ENCODE measurements at regions not wholly inside any gene's neighbourhood (a gene's known extent, or its start where the extent isn't known, plus 50 kb on each side); places are given as distances from the start of the nearest gene placed in this dataset.

DNA sequence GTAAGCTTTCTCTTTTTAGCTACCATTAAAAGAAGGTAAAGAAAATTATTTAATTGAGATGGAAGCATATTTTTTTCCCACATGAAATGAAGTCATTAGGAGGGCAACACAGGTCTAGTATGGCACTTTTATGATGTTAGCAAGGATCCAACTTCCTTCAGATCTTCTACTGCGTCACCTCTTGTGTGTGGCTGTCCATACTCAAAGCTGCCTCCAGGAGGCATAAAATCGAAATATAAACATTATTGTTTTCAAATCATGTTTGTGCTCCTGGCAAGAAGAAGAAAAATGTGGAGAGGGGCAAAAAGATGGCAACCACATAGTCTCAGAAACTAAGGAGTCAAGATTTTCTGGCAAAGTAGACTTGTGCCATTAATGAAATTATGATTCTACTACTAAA is 791.7 kb upstream of the EPHA6 start:
- no peak for DNase-seq

GRCh38 chr3:96027718-96028117 is 786.7 kb upstream of the EPHA6 start:
- DNase-seq = no peak

GRCh38 chr3:96039632-96040031 is 774.8 kb upstream of the EPHA6 start:
- no peak for DNase-seq

DNA sequence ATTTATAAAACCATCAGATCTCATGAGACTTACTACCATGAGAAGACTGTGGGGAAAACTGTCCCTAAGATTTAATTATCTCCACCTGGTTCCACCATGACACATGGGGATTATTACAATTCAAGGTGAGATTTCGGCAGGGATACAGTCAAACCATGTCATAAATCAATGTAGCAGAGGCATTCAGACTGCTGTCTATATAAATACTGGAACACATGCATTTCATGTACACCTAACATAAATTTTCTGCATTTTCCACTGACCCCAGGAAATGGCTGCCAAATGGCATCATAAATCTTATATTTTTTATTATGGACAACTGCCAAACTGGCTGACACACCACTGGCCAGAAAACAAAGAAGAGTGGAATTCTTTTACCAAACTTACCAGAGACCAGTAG is 755.1 kb upstream of the EPHA6 start:
- DNase-seq = no peak

GRCh38 chr3:96069065-96069464 is 745.3 kb upstream of the EPHA6 start:
- no peak for DNase-seq

DNA sequence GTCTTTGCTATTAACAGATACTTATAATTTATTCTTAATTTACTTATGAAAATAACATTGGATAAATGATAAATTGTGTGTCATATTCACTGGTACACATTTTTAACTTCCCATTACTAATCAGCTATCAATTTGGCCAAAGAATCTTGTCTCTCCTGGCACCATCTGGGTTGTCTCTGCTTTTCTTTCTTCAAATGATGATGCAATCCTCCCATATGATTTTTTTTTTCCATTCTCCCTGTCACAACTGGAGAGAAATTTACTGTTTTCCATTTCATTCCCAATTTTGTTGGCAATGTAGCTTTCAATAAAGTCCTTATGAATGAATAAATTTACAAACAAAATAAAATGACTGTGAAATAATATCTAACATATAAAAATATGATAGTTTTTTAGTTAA is 743.7 kb upstream of the EPHA6 start:
- DNase-seq = no peak

GRCh38 chr3:96071097-96071496 is 743.3 kb upstream of the EPHA6 start:
- DNase-seq = no peak

GRCh38 chr3:96072226-96072625 is 742.2 kb upstream of the EPHA6 start:
- no peak for DNase-seq

GRCh38 chr3:96083610-96084009 is 730.8 kb upstream of the EPHA6 start:
- DNase-seq = no peak

DNA sequence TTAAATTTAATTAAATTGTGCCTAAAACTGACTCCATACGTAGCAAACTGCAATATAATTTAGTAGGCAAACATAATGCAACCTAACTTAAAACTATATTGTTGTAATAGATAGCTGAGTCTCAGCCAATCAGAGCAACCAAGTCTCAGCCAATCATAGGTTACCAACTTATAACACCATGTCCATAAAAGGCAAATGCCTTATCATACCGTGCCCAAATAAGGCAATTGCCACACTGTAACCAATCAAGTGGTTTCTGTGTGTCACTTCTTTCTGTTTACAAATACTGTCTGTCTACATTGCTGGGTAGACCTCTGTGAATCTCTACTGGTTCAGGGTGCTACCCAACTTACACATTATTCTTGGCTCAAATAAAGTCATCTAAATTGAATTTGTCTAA is 728.4 kb upstream of the EPHA6 start:
- DNase-seq = no peak

DNA sequence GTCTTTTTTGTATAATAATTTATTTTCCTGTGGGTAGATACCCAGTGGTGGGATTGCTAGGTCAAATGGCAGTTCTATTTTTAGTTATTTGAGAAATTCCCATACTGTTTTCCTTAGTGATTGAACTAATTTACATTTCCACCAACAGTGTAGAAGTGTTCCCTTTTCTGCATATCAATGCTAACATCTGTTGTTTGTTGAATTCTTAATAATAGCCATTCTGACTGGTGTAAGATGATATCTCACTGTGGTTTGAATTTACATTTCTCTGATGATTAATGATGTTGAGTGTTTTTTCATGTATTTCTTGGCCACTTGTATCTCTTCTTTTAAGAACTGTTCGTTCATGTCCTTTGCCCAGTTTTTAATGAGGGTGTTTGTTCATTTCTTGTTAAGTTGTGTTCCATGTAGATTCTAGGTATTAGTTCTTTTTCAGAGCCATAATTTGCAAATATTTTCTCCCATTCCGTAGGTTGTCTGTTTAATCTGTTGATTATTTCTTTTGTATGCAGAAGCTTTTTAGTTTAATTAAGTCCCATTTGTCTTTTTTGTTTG is 713.3 kb upstream of the EPHA6 start:
- no peak for DNase-seq

- DNase-seq = no peak
Observed at GRCh38 chr3:96106701-96107100, 707.7 kb upstream of the EPHA6 start.

Measured in T-helper 1 cell (primary cell).